NCI-H1417 (cell line): ENCODE measurements at regions not wholly inside any gene's neighbourhood (a gene's known extent, or its start where the extent isn't known, plus 50 kb on each side); places are given as distances from the start of the nearest gene placed in this dataset.
A peak's percentile ranks its signal among the peaks of the same experiment; 100 is the strongest.

ENCODE experiments used
- DNase-seq, 3 experiments: peaks; one replicate each; lab custom pipeline; 2025; lab: John Stamatoyannopoulos, UW

DNA sequence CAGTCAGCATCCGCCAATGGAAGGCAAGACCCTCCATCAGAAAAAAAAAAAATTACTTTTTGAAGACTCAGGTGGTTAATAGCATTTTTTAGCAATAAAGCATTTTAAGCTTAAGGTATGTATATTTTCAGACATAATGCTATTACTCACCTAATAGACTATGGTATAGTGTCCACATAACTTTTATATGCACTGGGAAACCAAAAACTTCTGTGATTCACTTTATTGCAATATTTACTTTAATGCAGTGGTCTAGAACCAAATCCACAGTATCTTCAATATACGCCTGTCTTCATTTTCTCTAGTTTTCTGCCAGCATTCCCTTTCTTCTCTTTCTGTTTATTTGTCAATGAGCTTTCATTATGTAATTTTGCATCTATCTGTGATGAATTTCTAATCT is 418.1 kb downstream of the SLITRK6 start:
- no peak for DNase-seq

DNA sequence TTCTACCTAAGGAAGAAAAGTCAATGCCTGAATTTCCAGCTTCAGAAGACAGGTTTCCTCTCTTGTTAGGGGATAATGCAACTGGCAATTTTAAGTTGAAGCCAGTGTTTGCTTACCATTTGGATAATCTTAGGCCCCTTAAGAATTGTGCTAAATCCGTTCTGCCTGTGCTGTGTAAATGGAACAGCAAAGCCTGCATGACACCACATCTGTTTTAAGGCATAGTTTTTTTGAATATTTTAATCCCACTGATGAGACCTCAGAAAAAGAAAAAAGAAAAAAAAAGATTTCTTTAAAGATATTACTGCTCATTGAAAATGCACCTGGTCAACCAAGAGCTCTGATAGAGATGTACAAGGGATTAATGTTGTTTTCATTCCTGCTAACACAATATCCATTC is 419.2 kb downstream of the SLITRK6 start:
- no peak for DNase-seq

DNA sequence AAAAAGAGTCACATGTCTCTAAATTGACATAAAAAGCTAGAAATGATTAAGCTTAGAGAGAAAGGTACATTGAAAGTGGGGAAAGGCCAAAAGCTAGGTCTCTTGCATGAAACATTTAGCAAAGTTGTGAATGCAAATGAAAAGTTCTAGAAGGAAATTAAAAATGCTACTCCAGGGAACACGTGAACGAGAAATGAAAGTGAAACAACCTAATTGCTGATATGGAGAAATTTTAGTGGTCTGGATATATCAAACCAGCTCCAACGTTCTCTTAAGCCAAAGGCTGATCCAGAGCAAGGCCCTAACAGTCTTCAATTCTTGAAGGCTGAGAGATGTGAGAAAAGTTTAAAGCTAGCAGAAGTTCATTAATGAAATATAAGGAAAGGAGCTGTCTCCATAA is 419.8 kb downstream of the SLITRK6 start:
- DNase-seq: no peak

DNA sequence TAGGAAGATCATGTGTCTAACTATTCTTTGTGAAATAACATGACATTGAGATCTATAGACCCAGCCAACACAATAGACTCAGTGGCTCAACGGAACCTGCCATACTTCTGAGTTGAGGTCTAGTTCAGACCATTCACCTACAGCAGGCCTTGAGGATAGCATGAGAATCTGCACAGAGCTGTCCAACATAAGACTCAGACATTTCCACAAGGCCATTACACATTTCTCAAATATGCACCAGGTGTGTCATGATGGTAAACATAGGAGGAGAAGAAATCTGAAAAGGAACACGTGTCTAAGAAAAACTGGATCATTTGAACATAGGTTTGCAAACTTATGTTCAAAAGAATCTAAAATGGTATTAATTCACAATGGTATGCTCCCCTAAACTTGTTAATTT is 421.4 kb downstream of the SLITRK6 start:
- no peak for DNase-seq

DNA sequence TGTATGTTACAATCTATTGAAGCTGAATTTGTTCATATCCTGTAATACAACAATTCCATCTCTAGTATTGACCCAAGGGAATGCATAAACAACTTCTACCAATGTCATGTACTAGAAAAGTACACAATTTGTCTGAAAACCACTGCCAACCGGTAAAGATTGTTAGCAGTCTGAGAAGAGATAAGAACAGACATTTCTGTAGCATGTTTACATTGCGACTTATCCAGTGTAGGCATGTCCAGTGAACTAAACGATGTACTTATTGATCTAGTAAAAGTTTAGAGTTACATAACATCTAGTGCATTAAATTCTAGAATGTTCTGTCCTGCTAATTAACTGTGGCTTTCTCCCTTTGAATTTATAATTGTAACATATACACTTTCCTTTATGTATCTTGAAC is 425.9 kb downstream of the SLITRK6 start:
- no peak for DNase-seq

DNA sequence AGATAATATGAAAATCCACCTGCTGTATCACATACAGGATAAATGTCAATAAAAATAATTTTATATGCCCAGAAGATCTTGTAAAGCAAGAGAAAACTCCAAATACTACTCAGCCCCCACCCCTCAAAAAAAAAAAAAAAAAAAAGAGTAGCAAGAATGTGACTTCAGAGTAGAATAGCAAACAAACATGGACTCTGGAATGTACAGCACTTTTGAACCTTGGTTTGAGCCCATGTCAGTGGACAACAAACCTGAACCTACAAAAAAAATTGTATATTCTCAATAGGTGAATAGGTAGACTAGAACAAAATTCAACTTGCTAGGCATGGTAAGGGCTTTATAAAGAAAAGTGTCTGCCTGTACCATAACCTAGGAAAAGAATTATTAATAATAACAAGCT is 428.0 kb downstream of the SLITRK6 start:
- no peak for DNase-seq

DNA sequence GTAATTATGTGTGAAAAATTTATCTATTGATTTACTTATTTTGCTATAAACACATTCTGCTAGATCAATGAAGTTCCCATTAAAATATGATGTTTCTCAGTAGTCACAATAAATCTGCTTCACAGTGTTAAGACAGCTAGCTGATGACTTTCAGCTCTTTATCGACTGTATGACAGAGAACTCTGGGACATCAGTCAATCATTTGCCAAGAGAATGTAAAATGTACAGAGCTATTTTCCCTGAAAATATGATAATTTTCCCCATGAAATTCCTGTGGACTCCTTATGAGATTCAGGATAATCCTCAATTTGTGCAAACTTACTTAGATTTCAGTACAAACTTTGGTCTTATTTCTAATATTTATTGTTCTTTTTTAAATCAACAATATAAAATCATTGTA is 430.5 kb downstream of the SLITRK6 start:
- no peak for DNase-seq

DNA sequence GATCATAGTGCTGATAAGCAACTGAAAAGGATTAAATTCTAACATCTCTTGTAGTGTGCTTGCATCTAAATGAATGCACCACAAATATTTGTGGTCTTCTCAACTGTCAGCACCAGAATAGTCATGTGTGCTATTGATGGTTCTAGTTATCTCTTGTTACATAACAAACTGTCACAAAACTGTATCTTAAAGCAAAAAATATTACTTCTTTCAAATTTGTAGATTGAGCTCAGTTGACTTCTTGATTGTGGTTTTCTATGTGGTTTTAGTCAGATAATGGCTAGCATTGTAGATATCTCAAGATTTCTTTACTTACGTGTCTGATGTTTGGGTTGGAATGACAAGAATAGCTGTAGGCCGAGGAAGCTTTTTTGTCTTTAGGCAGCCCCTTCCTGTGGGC is 431.3 kb downstream of the SLITRK6 start:
- no peak for DNase-seq

DNA sequence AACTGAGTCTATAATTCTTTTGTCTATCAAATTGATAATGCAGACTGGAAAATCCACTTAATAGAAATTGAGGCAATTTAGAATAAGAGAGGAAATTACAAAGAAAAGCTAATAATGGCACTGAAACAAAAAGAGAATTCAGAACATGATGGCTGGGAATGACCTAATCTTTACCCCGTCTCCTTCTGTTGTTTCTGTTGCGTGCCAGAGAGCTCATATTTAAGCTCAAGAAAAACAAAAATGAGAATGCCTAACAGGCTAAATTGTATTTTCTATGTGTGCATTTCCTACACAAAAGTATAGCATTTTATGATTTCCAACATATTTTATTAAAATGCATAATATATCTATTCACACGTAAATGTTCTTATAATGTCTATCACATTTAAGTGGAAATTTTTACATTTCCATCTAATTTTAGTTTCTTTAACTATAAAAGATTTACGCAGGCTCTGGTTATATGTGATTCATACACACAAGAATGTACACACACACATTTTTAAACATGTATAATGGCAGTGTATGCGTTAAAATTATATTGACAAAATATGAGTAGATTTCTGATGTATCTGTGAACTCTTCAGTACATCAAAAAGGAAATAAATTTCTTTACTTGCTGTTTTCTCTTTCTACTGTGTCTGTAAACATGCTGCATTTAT is 432.3 kb downstream of the SLITRK6 start:
- DNase-seq: no peak

DNA sequence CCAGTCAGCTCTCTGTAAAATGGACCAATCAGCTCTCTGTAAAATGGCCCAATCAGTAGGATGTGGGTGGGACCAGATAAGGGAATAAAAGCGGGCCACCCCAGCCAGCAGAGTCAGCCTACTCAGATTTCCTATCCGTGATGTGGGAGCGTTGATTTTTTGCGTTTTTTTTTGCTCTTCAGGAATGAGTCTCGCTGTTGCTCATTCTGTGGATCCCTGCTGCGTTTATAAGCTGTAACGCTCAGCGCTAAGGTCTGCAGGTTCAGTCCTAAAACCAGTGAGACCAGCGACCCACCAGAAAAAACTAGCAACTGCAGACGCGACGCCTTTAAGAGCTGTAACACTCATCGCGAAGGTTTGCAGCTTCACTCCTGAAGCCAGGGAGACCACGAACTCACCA is 435.7 kb downstream of the SLITRK6 start:
- DNase-seq: no peak

DNA sequence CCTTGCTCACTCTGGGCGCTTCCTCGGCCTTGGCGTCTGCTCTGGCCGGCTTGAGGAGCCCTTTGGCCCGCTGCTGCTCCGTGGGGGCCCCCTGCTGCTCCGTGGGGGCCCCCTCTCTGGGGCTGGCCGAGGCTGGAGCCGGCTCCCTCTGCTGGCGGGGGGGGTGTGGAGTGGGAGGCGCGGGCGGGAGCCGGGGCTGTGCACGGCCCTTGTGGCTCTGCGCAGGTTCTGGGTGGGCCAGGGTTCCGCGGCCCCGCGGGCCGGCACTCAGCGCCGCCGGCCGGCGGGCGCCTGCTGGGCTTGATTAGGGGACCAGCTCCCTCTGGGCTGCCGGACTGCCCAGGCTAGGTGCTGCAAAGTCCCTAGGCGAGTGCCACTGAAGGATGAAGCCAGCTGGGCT is 436.2 kb downstream of the SLITRK6 start:
- DNase-seq: no peak

DNA sequence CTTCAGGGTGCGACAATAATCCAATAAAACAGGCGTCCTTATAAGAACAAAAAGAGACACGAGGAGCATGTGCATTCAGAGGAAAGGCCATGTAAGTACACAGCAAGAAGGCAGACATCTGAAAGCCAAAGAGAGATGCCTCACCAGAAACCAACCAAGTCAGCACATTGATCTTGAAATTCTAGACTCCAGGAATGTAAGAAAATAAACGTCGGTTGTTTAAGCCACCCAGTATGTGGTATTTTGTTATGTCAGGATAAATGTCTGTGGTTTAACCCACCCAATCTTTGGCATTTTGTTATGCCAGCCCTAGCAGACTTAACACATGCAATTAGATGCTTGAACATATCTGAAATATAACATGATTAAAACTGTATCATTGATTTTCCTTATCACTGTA is 452.0 kb downstream of the SLITRK6 start:
- DNase-seq: no peak

DNA sequence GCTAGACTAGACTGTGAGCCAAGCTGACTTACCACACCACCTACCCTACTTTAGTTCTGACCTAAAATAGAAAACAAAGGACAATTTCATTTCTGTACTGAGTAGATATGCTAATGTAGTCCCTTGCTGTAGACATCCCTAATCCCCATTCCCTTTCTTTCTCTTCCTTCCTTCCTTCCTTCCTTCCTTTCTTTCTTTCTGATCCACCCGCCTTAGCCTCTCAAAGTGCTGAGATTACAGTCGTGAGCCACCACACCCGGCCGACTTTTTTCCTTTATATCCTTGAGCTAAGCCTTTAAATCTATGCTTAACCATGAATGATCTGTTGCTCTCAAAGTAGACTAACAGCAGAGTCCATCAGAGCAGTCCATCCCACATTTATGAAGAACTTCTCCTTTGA is 465.0 kb downstream of the SLITRK6 start:
- no peak for DNase-seq

DNA sequence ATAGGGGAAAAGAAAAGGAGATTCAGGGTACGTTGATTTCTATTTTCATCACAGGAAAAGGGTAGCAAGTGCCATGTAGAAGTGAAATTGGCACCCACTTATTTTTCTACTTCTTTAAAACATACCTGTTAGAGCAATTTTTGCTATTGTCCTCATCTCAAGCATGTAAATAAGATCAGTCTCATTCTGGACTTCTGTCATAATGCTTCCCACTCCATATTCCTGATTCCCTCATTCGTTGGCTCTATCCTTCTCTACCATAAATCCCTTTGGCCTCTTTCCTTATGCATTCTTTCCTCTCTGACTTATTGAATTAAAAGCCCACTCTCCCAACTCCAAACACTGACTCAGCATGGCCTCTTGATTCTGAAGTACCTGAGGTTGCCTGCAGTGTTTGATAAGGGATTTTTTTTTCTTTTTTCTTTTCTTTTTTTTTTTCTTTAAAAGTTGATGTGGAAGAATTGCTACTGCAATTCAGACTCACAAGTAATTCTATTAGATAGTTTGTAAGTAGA is 465.7 kb downstream of the SLITRK6 start:
- no peak for DNase-seq

DNA sequence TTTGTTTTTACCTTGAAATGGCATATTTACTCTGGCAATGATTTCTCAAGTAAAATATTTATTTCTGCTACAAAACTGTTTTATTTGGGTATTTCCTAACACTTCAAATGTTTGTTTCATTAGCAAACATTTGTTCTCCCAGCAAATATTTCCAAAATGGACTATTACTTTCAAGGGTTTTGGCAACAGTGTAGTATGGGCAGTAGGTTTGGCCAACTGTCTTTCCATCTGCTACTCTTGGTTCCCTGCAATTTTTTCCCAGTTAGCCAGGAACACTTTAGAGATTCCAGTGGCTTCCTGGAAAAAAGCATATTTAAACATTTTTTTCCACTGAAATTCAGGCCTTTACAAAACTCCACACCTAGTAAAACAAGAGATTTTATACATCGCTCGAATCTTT is 466.6 kb downstream of the SLITRK6 start:
- no peak for DNase-seq

DNA sequence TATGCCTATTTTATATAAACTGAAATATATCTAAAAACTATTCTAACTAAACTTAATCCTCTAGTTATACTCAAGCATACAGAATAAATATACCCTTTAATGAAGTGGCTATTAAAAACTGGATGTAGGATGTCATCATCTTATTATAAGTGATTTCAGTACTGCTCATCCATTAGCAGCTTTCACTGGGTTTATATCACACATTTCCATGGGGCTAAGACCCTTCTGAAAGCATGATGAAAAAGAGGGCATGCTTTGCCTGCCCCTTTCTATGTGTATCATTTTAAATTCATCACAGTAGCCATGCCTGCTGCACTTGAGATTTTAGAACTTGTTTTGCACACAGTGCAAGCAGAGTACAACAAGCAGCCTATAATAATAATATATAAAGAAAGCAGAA is 477.5 kb downstream of the SLITRK6 start:
- no peak for DNase-seq

DNA sequence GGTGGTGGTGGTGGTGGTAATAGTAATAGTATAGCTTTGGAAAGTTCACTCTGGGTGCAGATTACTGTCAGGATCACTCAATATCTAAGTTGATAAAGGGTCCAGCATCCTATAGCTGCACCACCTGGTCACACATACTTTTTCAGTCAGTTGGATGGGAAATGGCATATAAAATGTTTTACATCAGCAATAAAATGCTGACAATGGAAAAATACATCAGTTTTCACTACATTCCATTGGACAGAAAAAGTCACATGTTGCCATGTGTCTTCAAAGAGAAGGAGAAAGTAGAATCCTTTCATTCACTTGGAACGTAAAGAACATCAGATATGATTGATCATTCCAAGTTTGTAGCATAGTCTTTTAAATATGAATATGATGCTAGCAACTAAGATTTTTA is 481.4 kb downstream of the SLITRK6 start:
- no peak for DNase-seq

DNA sequence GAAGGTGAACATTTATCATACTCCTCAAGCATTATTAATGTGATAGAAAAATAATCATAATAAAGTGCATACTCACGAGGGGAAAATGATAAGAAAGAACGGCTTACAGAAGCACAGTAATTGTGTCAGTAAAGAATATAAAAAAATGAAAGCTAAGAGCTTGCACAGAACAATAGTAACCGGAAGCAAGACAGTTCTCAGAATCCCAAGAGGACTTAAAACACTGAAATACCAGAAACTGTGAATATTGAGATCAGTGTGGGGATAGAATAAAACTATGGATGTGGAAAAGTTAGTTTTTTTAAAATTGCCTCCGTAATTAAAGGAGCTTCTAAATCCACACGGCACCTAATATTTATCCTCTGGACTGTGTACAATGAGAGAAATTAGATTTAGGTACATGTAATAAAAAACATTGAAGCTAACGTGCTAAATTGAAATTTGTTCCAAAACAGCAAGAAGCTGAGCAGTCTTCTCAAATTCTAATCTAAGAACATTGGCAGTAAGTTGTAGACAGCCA is 482.7 kb downstream of the SLITRK6 start:
- DNase-seq: no peak

DNA sequence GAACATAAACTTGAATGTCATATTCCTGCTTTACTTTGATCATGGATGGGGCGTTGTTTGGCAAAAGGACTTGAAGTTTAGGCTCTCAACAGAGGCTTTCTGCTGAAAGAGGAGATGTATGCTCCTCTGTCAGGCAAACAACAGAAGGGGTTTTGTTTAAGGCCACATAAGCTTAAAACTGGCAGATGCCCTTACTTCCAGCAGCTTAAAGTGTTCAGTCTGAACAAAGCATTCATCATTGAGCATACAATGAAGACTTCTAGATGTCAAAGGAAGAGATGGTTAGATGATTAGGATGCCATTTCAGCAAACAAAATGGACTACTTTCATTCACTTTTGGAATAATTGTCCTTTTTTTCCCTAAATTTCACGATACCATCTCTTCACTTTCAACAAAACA is 484.5 kb downstream of the SLITRK6 start:
- no peak for DNase-seq

DNA sequence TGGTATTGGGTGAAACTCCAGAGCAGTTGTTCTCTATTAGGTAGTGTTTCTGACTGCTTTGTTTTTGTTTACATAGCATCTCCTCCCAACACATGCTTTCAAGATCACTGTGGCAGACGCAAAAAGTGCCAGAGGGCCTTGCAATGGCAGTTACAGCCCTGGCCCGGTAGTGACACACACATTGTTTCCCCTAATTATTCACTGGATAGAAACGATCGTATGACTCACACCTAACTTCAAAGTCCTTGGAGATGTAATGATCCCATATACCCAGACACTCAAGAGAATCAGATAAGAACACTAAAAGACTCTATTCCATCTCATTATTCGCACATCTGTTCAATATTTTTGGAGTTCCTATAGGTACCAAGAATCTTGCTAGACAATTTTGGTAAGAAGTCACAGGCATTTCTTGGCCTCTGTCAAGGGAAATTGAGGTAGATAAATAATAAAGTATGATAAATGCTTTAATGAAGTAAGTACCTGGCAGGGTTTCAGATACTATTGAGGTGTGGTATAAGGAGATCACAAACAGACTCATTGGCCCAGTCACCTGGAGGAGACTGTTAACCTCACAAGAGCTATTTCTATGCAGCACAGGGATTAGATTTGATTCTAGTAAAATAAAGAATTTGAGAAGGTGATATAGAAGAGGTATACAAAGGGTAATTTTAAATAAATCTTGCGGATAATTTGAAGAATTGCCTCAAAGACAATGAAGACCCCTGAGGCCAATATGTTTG is 485.3 kb downstream of the SLITRK6 start:
- peak in 1 of 3 experiments; percentile 47 for DNase-seq

DNA sequence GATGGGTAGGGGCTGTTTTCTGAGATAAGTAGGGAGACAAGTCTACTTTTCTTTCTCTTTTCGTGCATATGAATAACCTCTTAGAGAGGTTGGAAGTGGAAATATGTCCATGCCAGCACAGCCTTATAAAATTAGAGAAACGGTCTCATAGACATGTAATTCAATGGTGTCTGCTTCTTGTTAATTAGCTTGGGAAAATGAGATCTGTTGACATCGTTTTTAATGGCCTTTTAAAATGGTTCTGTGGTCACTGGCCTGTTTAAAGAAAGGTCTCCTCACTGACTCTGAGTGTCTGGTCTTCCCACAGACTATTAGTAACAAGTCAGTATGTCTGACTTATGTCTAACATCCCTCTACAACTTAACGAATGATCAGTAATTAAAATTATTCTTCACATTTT is 487.1 kb downstream of the SLITRK6 start:
- DNase-seq: no peak

DNA sequence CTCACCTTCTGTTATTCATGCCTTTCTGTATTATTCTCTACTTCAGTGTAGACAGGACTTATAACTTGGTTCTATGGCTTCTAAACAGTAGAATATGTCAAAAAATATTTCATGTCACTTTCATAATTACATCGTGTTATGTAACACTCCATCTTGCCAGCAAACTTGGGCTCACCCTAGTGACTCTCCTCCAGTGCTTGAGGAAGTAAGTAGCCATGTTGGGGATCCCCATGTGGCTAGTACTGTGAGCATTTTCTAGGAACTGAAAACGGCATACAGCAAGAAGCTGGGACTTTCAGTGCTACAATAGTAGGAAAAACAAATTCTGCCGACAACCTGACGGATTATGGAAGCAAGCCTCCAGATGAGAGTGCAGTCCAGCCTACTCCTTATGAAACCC is 495.6 kb downstream of the SLITRK6 start:
- DNase-seq: no peak

DNA sequence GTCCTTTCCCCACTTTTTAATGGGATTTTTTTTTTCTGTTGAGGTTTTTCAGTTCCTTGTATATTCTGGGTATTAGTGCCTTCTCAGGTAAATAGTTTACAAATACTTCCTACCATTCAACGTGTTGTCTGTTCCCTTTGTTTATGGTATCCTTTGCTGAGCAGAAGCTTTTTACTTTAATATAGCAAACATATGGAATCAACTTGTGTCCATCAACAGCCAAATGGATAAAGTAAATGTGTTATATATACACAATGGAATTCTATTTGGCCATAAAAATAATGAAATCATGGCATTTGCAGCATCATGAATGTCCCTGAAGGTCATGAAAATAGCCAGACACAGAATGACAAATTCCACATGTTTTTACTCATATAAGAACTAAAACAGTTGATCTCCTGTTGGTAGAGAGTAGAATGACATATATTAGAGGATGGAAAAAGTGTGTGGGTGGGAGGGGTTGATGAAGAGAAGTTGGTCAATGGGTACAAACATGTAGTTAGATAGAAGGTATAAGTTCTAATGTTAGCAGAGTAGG is 500.8 kb downstream of the SLITRK6 start:
- DNase-seq: no peak
